Stomach (tissue), 4 donors: ENCODE measurements at regions not wholly inside any gene's neighbourhood (a gene's known extent, or its start where the extent isn't known, plus 50 kb on each side); places are given as distances from the start of the nearest gene placed in this dataset.

Source experiments
- POLR2AphosphoS5 ChIP-seq, 3 donors: sonication (generic); formaldehyde crosslinking; IDR thresholded peaks; one replicate each; pipeline ENCODE4 v1.6.1; 2016; ENCODE audit warnings: antibody characterized with exemption in 3 of 3
- TF ChIP-seq, protein P1 (sequence below), 7 experiments: fragments of 450-650 bp in 4 of 7; fragments of 200-600 bp in 3 of 7; sonication (generic) in 3 of 7; IDR thresholded peaks; one replicate each; pipeline ENCODE4 v1.5.1; 2016 to 2019; ENCODE audit warnings: antibody characterized with exemption in 7 of 7, control low read depth in 2 of 7, mild to moderate bottlenecking in 1 of 7

GRCh38 chr7:109772161-109772560 is 1202.5 kb downstream of the DNAJB9 start:
- TF ChIP-seq, protein P1, sequence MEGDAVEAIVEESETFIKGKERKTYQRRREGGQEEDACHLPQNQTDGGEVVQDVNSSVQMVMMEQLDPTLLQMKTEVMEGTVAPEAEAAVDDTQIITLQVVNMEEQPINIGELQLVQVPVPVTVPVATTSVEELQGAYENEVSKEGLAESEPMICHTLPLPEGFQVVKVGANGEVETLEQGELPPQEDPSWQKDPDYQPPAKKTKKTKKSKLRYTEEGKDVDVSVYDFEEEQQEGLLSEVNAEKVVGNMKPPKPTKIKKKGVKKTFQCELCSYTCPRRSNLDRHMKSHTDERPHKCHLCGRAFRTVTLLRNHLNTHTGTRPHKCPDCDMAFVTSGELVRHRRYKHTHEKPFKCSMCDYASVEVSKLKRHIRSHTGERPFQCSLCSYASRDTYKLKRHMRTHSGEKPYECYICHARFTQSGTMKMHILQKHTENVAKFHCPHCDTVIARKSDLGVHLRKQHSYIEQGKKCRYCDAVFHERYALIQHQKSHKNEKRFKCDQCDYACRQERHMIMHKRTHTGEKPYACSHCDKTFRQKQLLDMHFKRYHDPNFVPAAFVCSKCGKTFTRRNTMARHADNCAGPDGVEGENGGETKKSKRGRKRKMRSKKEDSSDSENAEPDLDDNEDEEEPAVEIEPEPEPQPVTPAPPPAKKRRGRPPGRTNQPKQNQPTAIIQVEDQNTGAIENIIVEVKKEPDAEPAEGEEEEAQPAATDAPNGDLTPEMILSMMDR (IDR thresholded peaks at IDR 0.05), result no peak
- TF ChIP-seq POLR2AphosphoS5 (IDR thresholded peaks at IDR 0.05), result no peak
